Activated CD4-positive, alpha-beta T cell treated with anti-CD3 and anti-CD28 coated beads, Interleukin-2, amount 50 U/mL, for 16 hours (primary cell): ENCODE measurements at regions not wholly inside any gene's neighbourhood (a gene's known extent, or its start where the extent isn't known, plus 50 kb on each side); places are given as distances from the start of the nearest gene placed in this dataset.

ENCODE experiments used
- DNase-seq: peaks from one replicate; pipeline ENCODE4 v3.0.0-alpha.2; 2020

DNA sequence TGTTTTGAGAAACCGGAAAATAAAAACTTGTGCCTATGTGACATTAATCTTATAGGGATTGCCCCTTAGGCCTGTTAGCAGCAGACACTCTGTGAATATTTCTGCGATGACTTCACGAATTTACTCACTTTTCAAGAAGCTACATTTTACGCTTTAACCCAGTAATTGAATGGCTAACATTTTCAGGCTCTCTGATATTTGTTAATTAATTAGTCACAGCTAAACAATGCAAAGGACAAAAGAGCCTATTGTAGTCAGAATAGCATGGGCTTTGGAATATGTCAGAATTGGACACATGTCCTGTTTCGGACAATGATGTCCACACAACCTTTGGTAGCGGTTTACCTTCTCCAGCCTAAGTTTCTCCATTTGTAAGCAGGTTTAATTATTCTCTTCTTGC, 506.6 kb downstream of the EFNB2 start:
- DNase-seq, result no peak

DNA sequence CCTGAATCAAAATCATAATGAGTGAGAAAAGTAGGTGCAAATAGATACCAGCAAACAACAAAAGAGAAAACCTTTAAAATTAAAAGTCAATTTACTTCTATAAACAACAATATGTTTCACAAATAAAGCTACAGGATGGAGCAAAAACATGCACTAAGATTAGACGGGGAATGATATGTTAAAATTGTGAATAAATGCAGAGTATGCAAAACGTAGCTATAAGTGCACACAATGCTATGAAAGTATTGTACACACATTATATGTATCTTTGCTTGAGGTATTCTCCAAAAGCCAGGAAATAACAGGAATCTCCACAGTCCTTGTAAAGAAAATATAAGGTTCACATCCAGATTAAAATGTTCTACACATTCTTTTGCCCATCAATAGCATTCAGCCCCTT, 523.9 kb downstream of the EFNB2 start:
- no peak for DNase-seq

DNA sequence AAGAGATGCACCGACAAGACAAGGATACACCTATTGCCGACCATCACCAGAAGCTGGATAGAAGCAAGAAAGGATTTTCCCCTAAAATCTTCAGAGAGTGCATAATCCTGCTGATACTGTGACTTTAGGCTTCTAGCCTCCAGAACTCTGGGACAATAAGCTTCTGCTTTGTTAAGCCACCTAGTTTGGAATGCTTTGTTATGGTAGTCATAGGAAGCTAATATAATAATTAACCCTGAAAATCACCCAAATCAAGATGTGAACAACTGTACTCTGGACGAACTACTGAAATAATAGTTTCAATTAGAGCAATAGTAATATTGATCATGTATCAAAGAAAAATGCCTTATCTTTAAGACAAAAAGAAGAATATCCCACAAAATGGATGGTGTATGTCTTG, 524.6 kb downstream of the EFNB2 start:
- DNase-seq, result no peak

DNA sequence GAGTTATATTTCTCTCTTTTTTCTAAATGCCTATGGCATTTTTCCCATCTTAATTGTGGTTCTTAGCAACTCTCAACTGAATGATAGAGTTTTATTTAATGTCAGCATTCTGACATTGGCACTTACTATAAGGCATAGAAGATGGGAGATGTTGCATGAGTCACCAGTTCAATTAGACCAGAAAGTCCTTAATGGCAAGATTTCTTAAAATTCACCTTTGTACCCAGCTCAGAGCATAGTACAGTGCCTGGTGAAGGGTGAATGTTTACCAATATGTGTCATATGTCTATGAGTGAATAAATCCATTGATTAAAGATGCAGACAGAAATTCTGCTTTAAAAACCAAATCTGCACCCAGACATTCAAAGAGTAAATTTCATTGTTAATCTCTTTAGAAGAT, 526.9 kb downstream of the EFNB2 start:
- DNase-seq, result no peak

DNA sequence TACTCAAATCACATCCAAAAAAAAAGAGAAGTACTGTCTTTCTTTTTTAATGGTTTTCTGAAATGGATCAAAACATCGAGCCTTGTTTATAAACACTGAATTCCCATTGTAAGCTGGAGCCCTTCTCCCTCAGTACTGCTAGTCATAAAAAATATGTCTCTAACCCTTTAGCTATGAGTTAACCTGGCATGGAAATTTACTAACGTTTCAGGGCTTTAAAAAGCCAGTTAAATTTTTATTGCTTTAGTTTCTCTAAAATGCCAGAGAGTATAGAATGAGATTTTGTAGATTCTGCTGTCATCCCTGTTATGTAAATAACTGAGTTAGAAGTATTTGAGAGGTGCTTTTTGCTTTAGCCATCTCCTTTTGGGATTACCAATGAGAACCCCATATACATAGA, 528.3 kb downstream of the EFNB2 start:
- DNase-seq, result no peak

DNA sequence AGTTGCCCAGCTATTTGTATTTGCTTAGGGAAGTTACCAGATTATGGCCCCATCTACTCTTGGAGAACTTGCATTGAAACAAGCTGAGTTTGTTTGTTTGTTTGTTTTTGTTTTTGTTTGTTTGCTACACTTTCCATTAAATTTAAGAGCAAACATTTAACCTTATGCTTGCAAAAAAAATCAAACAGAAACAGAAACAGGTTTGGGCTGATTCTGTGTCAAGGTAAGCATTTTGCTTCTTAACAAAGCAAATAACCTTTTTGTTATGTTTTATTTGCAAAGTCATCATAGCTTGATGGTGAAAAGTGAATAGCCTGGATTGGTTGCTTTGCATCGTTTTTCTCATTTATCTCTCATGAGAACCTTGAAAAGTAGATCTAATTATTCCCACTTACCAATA, 531.8 kb downstream of the EFNB2 start:
- no peak for DNase-seq

DNA sequence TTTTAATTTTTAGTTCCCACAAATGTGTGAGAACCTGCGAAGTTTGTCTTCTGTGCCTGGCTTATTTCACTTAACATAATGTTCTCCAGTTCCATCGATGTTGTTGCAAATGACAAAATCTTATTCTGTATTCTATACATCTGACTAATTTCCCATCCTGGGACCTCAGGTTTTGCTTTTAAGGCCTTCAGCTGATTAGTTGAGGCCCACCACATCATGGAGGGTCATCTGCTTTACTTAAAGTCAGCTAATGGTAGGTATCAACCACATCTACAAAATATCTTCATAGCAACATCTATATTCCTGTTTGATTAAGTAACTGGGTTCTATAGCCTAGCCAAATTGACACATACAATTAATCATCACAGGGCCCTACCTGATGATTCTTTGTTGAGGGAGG, 534.0 kb downstream of the EFNB2 start:
- DNase-seq, result no peak

DNA sequence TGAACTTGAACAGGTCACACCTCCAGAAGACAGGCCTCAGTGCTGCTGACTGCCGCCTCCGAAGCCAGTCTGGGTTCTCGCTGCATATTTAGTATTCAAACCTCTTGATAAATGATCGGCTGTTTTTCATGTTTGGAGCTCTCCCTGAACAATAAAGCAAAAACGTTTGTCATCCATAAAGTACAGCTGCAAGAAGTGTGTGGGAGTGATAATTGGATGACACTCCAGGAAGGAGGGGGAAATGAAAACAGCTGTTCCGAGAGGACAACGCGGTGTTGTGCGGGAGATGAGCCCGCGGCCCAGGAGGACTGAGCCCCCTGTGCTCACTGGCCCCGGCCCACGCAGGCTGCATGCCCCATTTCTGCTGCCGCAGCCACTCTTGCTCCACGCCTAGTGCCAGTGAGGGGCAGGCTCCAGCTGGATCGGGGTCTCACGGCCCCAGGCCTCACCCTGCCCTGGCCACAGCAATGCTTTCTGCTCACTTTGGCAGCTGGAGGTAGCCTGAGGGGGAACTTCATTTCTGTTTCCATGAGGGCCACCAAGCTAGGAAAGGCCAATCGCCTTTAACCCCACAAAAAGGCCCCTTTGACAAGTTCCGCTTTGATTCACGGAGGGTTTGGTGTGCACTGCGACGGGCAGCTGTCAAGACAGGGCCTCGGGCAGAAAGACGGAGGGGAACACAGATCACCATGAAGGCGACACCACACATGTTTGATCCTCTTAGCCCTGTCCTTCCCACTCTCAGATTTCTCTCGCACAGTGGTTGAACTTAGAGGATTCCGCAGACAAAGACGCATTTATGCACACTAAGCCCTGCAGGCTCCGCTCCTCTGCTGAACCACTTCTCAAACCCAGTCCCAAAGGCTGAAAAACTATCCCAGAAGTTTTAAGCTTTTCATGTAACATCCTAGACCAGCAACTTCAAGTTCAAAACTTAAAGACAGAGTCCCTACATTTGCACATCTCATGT, 537.6 kb downstream of the EFNB2 start:
- no peak for DNase-seq

DNA sequence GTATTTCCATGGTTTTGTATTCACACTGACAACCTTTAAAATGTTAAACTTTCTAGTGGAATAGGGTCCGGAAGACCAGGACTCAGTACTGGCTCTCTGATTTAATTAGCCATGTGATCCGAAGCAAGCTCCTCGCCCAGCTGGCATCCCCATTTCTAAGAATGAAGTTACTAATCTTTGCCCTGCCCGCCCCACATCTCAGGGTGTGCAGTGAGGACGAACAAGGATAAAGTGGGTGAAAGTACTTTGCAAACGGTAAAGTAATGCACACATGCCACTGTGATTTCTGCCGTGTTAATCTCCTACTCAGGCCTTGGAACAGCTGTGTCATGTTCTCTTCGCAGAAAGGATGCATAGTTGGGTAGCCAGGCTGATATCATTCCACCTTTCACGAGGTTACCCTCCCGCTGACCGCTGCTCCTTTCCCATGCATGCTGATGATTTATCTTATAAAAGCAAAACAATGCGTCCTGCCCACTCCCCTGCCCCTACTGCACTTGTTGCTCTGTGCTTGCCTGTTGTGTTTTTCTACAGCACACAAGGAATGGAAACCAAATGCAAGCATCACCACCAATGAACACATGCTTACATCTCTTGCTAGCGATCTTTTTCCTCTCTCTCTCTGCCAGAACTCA, 539.0 kb downstream of the EFNB2 start:
- no peak for DNase-seq

DNA sequence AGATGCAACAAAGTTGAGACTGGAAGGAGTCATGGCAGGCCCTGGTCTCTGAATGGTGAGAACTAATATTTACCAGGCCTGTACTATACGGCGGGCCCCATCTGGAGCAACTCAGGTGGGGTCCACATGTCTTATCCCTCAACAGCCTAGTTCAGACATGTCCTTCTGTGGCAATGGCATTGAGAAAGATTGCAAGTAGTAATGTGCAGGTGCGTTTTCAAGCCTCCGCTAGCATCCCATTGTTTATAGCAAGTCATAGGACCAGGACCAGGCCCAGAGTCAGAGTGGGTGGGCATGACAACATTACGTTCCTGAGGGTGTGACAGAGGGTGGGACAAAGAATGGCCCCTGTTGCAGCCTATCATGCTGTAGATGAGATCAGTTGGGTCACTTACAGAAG, 541.1 kb downstream of the EFNB2 start:
- DNase-seq, result no peak

DNA sequence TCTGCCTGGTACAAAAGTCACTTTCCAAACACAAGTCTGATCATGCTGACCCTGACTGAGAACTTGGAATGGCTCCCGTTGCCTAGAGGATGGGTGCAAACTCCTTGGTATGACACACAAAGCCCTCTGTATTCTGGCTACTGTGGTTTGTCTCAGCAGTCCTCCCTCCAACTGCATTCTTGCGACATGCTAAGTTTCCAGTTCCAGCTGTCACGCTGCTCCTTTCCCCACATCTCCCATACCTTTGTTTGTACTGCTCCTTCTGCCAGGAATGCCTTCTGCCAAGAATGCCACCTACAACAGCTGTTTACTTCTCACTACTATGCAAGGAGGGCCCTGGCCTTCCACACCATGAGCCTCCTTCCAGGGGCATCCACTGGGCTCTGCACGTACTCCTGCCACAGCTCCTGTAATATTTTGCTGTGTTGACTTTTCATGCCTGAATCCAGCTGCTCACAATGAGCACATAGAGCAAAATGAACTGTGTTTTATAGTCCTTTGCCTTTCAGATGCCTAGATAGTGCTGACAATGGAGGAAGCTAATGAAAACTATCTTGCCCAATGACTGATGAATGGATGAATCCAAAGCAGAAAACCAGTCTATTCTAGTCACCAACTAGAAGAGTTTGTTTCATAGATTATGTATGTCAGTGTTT, 543.7 kb downstream of the EFNB2 start:
- DNase-seq, result no peak

DNA sequence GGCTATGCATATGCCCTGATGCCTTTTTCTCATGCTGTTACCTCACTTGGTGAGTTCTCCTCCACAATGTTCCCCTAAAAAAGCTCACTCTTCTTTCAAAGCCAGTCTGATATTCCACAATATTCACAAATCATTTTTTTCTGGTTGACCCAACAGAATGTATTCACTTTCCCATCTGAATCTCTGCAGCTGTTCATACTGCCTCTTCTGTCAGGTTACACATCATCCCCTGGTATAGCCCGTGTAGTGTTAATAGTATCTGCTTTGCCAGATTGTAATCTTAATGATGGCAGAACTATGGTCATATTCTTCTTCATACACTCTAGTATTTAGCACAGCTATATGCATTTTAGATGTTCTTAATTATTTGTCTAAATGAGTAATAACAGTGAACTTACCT, 544.3 kb downstream of the EFNB2 start:
- no peak for DNase-seq

DNA sequence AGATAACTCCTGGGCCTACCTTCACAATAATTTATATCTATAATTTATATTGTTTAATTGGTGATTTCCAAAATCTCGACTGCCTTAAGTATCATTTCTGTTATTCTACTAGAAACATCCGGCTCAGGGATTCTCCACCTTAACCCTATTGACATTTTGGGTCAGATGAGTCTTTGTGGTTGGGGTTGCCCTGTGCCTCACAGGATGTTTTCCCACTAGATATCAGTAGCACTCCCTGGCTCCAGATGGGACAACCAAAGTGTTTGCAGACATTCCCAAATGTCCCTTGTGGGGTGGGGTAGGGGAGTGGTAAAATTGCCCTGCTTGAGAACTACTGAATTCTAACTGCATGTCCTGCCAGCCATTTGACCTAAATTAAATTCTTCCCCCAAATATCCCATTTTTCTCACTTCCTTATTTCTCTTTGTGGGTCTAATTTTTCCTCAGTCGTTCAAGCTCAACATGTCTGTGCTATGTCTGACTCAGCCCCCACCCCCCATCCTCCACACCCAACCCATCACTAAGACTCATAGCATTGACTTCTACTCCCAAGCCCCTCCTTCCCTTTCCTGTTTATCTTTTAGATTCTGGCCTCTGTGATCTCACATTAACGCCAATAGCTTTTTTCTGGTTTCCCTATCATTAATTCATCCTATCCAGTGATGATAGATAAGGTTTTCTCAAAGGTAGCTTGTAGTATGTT, 545.1 kb downstream of the EFNB2 start:
- DNase-seq, result no peak

DNA sequence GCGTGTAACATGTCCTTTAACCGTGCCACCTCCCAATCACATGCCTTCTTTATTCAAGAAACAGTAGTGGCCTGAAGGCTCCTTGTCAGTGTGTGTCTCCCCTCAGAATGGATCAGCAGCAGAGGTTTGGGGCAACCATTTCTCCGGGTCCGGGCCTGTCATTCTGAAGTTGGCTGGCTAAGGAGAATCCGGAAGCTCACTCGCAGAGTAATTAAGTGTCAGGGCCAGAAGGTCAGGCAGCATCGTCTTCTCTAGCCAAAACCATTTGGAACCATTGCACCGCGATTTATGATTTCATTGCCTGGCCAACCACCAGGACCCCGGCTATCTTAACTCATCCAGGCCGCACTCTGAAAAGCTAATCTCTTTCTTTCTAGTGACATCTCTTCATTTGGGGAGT, 550.8 kb downstream of the EFNB2 start:
- DNase-seq, result no peak

DNA sequence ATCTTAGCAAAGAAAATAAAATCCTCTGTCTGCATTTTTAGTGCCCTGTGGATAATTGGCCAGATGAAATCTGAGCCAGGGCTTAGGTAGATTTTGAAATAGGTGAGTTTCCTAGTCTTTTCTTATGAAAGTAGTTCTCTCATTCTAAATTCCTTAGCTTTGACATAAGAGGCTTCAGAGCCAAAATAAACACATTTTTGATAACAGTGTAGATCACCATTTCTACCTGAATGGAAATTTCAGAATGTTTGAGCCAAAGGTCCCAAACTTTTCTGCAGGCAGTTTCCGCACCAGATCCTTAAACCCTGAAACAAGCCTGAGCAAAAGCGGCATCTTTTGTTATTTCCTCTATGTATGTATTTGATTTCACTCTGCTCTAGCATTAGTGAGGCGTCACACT, 551.2 kb downstream of the EFNB2 start:
- DNase-seq, result no peak

DNA sequence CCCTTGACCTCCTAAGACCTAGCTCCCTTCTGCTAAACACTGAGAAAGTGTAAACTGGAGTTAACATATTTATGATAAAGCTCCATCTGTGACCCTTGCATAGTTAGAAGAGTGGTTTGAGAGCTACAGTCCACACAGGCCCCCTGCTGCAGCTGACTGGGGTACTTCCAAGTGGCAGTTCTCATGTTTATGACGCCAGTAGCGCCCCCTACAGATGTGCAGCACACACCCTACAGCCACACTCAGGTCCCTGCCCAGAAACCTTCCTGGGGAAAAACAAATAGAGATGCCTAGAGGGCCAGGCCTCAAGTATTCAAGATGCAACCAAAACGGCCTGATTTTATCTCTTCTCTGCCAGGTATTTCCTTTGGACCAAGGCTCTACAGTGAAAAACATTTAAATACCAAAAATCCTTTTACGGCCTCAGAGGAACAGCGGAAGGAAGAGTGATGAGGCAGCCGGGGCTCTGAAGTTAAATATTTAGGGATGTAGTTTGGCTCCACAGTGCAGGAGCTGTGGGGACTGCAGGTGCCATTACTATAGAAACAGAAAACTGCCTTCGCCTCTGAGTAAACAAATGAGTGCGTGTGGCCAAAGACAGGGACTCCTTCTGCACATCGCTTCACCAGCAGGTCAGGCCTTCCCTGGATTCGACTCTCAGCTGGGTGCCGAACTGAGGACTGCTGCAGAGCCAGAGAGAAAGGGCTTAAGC, 553.1 kb downstream of the EFNB2 start:
- no peak for DNase-seq

DNA sequence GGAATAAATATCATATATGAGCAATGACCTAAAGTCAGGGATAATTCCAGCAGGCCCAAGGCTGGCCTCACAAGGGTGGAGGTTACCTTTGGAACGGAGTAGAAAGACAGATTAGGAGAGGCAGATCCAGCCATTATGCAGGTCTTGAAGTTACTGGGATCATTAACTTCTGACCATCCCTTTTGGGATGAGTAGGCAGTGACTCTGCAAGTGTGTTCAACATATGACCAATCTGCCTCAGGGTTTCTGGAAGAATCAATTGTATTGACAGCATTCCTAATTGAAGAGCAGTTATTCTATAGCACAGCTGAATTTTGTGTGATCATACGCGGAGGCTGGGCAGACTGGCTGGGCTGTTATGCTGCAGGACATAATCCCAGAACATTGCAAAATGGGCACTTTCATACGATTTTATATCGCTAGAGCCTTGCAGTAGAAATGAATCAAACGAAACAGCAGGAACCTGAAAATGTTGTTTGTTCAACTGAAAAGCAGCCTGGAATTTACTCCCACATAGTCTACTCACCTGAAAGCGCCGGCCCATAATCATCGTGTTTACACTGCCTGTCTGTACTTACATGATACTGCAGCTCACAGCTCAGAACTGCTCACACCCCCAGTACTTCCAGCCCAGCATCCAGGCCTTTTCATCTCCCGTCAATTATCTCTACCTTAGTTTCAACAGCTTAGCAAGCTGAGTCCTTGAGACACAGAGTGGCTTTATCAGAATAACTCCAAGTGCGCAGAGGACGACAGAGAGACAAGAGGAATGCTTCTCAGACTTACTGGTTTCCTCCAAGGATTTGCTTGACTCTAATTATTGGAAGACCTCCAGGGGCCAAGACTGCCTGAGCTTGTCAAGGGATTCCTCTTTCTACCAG, 556.1 kb downstream of the EFNB2 start:
- DNase-seq, result no peak

DNA sequence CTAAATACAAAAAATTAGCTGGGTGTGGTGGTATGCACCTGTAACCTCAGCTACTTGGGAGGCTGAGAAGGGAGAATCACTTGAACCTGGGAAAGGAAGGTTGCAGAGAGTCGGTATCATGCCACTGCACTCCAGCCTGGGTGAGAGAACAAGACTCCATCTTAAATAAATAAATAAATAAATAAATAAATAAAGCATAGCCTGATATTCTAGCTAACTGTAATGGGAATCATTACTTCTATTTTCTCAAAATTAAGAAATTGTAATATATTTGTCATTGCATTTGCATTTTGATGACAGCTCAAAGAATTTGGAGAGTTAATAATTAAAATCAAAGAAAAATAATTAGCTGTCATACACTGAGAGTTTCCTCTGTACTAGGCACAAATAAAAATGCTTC, 561.1 kb downstream of the EFNB2 start:
- no peak for DNase-seq

DNA sequence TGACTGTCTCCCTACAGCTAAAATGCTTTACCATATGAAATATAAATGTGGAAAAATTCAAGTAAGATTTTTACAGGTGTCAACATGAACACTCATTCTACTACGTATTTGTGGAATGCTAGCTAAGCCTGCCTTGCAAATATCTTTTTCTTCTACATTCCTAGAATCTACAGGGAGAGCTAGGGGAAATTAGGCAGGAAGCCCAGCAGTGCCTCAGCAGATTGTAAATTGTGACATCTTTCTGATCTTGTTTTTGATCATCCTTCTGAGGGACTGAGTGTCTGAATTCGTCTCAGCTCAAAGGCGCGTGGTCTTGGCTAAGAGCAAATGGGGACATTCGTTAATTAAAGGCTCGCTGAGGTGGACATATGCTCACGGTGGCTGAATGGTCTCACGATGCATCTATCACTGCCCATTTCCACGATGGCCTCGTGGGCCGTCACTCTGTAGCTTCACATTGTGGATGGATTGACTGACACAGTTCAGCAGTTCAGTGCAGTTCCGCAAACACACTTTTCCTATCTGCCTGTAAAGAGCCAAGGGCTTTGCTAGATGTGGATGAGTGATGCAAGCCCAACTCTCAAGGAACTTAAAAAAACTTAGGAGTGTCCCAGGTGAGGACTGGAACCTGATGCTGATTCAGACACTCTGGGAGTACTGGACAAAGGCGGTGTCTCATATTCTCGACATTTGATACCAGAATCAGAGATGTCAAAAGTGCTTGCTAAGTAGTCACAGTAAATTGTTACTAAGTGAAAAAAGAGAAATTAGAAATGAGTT, 562.5 kb downstream of the EFNB2 start:
- no peak for DNase-seq

DNA sequence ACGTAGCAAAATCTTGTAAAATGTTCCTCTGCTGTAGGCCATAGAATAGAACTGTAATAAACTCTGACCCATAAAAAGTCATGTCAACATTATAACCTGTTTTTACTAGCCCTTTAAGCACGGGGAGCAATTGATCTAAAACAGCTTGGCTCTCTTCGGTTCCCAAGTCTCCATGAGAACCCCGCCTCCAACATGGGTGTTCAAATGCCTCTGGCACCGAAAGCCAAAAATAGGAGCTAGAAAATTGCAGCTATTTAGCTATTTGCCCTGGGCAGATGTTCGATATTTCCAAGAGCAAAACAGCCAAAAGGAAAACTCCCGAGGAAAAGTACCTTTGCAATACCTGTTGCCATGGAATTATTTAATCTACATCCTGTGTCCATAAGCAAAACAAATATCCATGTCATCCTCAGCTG, 563.1 kb downstream of the EFNB2 start:
- no peak for DNase-seq

DNA sequence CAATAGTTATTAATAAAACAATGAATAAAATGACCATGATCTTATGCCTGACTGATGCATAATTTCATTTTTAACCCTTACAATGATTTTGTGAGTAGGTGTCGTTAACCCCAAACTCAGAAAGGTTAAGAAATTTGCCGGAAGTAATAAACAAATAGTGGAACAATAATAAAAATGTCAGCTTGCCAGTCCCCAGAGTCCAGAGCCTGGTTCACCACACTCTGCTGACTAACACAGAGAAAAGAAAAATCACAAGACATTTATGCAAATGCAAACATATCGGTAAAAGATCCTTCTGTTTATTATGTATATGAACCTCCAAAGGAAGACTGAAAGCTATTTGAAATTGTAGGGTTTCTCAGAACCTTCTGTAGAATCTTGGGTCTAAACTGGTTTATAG, 563.7 kb downstream of the EFNB2 start:
- DNase-seq, result no peak
